Non-pigmented ciliary epithelial cell (primary cell): ENCODE measurements at regions not wholly inside any gene's neighbourhood (a gene's known extent, or its start where the extent isn't known, plus 50 kb on each side); places are given as distances from the start of the nearest gene placed in this dataset.

Experiments
- DNase-seq: peaks from one replicate; pipeline ENCODE4 v3.0.0-alpha.2; 2010; ENCODE audit warnings: low read depth

GRCh38 chr12:17809206-17809605 is 280.8 kb downstream of the RERGL start:
- DNase-seq: no peak

DNA sequence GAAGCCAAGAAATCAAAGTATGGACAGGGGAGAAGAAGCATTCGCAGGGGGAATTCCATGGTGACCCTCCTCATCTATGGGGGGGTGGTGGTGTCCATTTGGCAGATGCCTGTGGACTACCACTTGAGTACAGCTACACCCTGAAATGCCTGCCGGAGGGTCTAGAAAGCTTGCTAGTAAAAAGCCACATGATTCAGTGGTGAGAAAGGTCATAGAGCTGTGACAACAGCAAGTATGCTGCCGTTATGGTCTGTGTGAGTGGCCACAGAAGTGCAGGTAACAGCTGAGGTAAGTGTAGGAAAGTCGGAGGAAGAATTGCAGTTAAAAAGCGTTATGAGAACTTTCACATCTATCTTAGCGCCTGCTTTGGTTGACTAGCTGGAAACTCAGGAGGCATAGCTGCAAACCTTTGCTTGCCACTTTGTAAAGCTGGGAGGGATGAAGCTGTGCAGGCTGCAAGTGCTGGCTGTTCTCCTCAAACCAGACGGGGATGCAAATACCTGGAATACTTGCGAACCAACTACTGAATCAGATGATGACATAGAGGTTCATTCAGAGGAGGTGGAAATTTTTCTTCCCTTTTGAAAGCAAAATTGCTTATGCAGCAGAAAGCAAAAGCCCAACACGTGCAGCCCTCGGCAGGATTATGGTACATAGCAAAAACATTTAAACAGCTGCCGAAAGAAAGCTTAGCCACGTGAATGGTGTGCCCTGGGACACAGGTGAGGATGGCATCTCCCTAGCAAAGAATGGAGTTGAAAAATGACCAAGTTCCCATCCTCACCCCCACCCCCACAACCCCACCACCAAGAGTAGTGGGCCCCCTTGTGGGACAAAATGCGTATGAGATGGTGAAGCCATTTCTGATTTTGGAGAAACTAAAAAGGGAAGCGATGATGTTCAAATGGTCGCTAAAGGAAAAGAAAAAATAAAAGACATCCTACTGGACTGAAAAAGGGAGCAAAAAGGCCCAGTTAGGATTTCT is 287.0 kb downstream of the RERGL start:
- no peak for DNase-seq

DNA sequence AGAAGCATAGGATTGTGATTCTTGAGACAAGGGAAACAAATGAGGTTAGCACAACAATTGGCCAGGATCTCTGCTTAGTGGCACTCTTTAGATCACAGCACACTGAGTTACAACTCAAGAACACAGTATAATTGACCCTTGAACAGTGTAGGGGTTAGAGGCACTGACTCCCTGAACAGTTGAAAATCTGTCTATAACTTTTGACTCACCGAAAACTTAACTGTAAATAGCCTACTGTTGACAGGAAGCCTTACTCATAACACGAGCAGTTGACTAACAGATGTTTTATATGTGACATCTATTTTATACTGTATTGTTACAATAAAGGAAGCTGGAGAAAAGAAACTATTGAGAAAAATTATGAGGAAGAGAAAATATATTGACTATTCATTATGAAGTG is 296.1 kb downstream of the RERGL start:
- DNase-seq: no peak

- no peak for DNase-seq
Observed at GRCh38 chr12:17778242-17778641, 311.8 kb downstream of the RERGL start.

DNA sequence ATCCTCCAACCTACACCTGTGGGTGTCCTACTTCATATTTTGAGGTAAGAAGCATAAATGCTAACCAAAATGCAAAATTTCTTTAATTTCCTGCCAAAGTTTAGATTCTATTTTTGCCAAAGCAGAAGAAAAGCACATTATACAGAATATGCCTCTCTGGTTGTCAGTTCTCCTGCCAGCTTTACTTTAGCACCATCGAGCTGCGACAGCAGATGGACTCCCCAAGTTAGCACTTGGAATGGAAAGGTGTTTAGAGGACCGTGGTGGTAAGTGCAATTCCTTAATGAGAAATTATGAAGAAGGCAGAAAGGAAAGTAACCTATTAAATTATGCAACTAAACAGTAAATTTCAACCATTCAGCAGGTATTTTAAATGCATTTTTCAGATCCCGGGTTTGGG is 326.6 kb downstream of the RERGL start:
- DNase-seq: no peak

DNA sequence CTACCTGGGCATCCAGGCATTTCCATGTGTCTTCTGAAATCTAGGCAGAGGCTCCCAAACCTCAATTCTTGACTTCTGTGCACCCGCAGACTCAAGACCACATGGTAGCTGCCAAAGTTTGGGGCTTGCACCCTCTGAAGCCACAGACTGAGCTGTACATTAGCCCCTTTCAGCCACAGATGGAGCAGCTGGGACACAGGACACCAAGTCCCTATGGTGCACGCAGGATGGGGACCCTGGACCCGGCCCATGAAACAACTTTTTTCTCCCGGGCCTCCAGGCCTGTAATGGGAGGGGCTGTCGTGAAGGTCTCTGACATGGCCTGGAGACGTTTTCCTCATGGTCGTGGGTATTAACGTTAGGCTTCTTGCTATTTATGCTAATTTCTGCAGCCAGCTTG is 330.0 kb downstream of the RERGL start:
- no peak for DNase-seq
